SHP77 treated with DMSO at 0.1 percent for 48 hours (cell line): ENCODE measurements at regions not wholly inside any gene's neighbourhood (a gene's known extent, or its start where the extent isn't known, plus 50 kb on each side); places are given as distances from the start of the nearest gene placed in this dataset.

ENCODE experiments used
- DNase-seq: peaks from one replicate; lab custom pipeline; 2025; lab: John Stamatoyannopoulos, UW

DNA sequence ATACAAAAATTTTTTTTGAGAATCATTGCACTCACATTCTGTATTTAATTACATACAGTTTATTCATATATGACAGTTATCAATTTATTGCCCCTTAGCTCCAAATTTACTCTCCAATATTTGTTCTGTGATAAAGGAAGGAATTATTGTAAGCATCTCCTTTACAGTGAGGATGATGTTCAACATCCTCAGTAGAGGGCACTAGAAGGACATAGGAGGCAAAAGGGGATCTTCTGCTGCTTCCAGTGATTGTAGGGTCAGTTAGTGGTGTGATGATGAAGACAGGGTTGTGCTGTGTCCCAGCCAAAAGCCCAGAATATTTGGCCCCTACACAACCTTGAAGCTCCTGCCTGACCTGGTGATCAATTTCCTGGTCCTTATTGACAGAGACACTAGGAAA lies 89.9 kb upstream of the DCBLD2 start:
- no peak for DNase-seq

DNA sequence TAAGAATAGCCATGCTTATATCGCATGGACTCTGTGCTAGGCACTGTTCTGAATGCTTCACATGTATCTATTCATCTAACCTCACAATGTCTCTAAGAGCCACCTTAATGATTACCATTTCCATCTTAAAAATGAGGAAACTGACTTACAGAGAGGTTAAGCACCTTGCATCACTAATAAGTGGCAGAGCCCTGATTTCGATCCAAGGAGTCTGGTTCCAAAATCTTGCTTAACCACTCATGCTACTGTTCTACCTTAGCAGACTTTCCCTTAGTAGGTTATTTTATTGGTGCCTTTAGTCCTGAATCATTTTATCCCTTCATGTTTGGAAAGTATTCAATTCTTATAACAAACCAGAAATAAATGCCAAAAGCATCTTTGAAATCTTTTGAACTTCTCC lies 89.2 kb upstream of the DCBLD2 start:
- no peak for DNase-seq

DNA sequence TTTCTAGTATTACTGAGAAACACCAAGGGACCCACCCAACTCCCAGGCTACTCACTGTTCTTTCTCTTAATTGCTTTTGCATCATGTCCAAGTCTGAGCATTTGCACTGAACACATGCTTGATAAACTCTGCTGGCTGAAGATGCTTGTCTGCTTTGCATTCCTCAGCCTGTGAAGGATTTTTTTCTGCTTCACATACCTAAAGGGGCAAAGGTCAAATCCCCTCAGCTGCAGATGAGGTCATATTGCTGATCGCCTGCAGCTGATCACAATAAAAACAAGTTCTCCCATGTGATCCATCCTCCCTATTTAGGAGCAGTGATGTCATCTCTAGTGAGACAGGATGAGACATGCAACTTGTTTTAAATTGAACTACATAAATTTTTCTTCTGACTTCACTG lies 84.6 kb upstream of the DCBLD2 start:
- no peak for DNase-seq

DNA sequence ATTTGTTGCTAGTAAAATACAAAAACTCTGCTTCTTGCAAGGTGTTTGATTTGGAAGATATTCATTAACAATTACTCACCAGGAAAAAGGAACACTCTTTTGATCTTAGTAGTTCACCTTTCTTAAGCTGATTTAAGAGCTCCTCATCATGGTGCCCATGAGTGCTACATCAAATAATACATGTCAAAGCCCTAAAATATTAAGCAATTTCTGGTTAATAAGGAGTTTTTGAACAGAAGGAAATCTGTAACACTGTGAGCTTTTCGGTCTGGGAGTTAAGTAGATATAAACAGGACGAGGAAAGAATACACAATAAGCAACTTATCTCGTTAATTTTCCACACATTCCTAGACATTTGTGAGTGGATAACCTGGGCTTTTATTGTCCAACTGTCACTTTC lies 83.9 kb upstream of the DCBLD2 start:
- no peak for DNase-seq

DNA sequence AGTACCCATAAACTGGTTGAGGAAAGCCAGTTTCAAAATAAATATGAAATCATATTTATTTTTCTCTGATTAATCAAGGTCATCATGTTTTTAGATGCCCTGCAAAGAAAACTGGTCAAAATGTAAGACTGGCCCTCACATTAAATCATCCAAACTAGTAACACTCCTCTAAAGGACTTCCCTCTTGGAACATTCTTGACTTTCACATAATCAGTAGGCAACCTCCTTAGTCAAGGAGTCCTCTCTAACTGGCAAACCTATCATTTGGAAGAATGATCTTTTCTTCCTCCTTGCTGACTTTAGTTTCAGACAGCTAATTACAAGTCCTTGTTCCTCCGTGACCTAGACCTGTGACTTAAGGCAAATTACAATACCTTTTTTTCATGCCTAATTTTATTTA lies 82.5 kb upstream of the DCBLD2 start:
- no peak for DNase-seq

DNA sequence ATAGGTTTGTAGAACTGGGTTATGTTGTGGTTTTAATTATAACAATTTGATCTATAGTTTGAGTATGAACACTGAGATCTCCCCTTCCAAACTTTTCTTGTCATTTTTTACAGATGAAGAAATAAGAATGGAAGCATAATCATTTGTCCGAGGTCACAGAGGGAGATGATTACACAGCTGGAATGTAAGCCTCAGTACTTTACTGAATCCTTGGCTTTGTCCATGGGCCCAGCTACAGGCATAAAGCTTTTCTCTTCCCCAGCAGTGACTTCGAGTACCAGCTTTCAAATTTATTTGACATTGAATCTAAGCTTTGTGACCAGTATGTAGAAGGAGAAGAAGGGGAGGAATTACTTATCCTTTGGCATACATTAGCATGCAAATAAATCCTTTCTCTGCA lies 80.9 kb upstream of the DCBLD2 start:
- DNase-seq = no peak

DNA sequence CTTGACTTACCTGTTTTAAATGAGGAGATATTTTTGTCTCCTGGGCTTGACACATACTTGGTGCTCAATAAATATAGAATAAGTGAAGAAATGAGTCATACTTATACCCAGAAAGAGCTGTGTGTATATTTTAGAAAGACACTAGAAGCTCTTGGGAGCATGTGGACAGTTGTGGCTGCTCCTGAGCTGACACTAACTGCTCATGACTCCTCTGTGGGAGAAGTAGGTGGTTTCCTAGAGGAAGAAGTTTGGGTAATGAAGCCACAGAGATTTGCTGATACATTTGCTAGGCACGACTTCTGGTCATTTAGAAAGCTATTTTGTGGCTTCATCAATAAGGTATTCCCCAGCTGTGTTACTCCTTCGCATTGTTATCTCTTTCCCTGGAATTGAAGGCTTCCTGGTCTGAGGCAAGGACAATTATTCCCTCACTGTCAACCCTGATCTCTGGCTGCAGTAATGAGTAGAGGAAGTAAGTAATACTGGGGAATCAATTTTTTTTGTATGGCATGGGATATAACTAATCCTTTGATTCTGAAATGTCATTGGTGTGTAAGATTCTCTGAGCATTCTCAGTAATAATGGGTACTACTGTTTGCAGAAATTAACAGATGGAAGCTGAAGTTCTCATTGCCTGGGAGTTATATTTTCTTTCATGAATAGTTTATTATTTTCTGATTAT lies 79.6 kb upstream of the DCBLD2 start:
- no peak for DNase-seq

DNA sequence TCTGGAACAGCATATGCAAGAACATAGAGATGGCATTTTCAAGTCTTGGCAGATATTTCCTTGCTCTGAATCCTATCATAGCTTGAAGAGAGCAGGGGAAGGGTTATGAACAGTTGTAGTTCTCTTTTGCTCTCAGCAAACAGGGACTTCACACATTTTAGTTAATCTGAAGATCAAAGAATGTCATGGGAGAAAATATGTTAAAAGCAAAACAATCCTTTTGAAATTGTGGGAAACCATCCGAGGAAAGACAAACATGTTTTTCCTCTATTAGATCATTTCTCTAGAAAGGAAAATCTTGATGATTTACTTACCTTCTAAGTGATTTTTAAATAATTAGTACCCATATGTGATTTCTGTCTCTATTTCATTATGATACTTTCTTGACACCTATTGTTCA lies 77.8 kb upstream of the DCBLD2 start:
- DNase-seq = no peak

DNA sequence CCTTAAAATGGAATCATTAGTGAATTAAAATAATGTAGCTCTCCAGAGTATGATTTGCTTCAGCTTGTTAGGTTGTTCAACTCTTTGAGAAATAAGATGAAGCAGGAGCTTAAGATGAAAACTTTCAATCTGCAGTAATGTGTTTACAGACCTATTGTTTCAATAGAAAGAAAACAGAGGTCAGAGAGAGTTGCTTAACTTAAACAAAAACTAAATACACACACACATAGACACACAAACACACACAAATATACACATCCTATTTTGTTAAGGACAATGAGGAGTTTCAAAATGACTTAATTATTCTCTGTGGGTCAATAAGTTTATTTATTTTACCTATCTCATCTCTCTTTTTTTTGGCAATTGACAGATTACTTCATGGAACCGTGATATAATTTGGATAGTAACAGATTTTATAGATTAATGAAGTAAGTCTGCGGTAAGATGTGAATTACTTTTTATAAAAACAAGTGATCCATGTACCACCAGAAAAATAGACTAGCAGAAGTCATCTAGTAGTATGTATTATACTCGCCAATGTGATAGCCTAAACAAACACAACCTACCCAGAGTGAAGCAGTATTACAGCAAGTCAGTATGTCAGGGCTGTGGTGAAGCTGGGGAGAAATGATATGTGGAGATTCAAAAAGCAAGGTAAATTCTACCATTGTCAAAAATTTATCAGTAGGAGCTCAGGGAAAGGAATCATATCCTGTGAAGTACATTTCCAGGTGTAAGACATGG lies 76.7 kb upstream of the DCBLD2 start:
- DNase-seq = no peak

DNA sequence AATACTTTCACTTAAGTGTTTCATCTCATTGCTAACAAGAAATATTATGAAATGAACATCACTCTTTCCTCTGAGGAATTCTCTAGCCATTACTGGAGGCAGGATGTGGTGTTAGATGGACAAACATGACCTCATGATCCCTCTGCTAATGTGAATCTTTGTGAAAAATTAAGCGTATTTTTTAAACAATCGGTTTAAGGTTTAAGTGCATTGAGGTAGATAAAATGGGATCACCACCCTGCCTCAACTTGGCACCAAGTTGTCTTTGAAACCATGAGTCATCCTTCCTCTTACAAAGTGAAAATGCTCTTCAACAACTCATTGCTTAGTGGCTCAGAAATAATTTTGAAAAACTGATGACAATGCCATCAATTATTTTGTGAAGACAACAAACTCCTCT lies 76.0 kb upstream of the DCBLD2 start:
- no peak for DNase-seq

DNA sequence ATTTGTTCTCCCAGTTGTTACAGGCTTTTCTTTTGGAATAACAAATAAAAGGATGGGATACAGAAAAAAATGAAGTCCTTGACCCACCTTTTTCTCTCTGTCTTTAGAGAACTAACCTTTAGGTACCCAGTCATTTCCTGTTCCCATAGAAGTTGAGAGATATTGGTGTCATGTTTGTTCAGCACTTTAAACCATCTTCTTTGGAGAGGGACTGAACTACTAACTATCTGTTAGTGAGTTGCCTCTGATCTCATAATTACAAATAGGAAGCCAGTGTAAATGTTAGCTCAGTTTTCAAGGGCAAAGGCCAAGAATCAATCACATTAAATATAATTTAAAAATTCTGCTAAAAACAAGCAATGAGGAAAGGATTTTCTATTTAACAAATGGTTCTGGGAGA lies 72.9 kb upstream of the DCBLD2 start:
- DNase-seq = no peak

DNA sequence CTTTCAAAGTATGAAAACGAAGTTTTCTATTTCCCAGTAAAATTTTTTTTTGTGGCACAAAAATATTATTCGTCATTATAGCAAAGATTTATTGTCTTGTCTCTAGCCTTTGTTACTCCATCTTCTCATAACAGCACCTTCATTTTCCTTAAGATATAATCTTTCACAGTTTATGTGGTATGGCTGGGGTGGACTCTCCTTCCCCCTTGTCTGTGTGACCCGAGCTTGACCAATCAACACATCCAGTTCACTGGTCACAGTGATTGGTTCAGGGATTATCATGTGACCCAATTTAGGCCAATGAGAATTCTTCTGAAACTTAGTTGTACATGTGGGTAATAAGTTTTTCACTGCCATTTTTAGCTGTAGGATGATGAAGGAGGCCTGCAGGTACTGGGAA lies 71.2 kb upstream of the DCBLD2 start:
- DNase-seq = no peak

DNA sequence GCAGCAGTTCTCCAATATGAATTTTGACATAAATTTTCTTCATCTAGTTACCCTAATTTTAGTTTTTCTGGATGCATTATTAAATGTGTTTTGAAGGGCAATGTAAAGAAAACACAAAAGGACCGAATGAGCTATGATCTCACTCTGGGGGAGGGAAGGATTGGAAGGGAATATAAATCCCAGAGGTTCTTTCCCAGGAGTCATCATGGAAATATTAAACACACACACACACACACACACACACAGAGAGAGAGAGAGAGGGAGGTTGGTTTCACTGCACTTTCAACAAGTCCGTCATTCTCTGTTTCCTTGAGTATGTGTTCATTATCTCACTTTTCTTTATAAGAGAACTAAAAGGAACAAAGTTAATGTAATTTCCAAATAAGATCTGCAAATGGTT lies 70.7 kb upstream of the DCBLD2 start:
- no peak for DNase-seq

DNA sequence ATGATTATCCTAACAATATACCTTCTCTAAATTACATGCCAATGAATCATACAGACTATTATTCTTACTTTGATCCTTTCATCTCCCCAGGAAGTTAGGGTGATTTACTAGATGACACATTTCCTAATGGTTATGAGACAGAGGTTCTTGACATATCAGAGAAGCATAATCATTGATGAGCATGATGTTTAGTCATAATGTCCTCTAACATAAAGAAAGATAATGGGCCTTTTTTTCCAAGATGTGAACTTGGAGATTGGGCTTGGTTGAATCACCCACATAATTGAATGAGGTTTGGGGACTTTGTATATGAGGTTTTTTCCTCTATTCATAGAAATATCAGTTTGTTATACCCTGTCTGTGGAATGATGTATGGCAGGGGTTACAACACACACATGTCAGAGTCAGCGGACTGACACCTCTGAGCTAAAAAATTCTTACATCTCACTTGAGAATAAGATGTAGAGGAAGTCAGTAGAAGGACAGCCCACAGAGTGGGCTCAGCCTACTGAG lies 69.7 kb upstream of the DCBLD2 start:
- no peak for DNase-seq

DNA sequence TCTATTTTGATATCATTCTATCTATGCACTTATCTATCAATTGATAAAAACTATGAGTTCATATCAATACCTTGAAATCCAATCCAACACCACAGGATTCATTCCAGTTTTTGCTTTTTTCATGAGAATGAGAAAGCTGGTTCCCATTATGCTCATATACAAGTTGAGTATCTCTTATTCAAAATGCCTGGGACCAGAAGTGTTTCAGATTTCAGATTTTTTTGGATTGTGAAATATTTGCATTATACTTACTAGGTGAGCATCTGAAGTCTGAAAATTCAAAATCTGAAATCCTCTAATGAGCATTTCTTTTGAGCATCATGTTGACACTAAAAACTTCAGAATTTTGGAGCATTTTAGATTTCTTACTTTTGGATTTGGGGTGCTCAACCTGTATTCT lies 67.8 kb upstream of the DCBLD2 start:
- no peak for DNase-seq

DNA sequence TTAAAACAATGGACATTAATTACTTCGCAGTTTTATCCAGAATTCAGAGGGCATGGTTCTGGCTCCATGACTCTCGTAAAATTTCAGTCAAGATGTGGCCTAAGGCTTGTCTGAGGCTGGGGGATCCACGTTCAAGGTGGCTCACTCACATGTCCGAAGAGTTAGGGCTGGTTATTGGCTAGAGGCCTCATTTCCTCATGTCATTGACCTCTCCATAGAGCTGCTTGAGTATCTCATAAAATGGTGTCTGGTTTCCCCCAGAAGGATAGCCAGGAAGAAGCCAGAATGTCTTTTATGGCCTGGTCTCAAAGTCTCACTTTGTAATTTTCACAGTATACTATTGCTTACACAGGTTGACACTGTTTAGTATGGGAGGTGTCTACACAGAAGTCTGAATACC lies 67.3 kb upstream of the DCBLD2 start:
- DNase-seq = no peak

DNA sequence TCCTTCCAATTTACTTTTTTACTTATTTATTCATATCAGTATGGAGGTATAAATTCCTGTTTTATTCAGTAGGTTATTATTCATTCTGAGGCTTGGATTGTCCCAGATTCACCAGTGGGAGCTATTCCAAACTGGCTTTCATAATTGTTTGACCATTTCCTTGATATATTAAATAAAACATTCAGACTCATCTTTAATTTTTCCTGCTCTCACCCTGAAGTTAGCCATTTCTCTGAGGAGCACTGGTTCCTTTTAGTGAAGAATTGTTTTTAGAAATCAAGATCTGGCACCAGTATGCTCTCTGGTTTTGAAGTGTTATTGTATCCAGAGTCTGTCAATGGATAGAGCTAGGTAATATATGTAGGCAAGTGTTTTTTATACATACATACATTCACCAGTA lies 66.9 kb upstream of the DCBLD2 start:
- DNase-seq = no peak

DNA sequence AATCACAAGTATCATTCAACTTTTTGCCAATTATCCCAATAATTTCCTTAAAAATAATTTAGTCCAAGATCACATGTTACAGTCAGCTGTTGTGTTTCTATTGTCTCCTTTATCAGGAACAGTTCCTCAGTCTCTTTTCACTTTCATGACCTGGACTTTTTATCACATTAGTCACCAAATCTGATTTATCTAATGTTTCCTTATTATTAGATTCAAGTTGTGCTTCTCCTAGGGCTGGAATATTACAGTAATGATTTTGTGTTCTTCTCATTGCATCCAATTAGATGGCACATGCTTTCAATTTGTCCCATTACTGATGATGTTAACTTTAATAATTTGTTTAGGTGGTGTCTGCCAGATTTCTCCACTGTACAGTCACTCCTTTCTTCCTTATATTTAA lies 66.3 kb upstream of the DCBLD2 start:
- no peak for DNase-seq

DNA sequence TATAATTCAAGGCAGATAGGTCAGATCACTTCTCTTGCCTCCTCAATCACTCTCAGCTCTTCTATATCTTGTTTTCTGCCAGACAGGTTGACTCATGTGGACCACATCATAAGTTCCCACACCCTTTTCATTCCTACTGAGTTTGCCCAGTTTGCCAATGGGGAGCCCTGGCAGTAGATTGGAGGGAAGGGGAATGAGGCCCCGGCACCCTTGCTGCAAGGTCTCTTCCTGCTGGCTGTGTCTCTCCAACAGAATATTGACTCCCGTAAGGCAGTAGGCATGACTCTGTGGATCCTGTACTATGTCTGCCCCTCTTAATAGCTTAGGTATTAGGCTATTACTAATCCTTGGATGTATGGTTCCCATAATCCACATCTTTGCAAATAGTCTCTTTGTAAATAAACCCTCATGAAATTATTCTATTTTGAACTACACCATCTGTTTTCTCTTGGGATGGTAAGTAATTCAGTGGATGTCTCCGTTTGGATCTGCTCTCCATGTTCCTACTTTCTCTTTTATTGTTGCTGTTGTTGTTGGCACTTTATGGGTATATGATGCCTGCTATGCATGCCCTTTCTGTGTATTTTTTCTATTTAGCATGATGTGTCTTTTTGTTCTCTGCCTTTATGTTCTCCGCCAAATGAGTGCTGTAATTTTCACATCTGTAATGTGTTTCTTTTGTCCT lies 65.5 kb upstream of the DCBLD2 start:
- no peak for DNase-seq

DNA sequence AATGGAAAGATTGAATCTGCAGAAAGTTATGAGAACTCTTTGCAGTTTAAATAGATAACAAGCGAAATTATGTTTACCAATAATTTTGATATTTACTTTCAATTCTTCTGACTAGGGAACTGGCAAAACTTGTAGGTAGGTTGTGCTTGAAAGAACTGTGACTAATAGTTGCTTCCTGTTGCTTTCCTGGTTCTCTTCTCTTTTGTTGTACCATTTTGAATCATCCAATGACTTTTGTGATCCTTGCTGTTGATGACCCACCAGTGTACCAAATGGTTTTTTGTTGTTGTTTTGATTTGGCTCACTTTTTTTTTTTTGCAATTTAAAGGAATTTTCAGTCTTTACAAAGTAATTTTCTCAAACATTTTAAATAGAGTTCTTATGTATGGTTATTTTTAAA lies 64.9 kb upstream of the DCBLD2 start:
- DNase-seq = no peak

DNA sequence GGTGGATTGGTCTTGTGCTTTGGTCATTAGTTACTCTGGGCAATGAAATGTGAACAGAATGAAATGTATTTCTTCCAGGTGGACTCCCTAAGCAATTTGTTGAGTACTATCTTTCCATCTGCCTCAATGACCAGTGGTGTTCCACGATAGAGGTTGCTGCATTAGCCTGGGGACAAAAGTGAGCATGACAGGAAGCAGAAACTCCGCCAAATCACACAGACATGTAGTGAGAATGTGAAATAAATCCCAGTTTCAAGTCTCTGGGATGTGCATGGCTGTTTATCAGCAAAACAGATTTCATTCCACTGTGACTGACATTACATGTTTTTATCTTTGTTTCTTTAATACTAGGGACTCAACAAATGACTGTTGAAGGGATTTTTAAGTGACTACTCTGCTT lies 63.3 kb upstream of the DCBLD2 start:
- no peak for DNase-seq

DNA sequence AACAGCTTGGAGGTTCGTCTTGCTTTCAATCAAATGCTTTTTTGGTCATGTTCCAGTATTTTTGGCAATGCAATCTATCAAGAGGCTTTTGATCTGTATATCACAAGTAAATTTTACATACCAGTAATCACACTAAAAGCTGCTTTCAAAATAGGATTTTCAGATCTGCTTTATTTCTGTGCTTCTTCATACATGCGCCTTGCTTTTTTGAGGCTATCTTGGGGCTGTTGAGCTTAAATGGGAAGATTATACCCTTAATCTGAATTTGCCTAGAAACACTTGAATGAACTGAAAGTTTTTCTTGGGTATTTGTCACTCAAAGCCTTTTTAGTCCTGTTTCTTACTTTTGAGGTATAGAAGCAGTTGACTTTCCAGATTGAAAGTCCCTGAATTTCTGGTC lies 62.1 kb upstream of the DCBLD2 start:
- DNase-seq = no peak

DNA sequence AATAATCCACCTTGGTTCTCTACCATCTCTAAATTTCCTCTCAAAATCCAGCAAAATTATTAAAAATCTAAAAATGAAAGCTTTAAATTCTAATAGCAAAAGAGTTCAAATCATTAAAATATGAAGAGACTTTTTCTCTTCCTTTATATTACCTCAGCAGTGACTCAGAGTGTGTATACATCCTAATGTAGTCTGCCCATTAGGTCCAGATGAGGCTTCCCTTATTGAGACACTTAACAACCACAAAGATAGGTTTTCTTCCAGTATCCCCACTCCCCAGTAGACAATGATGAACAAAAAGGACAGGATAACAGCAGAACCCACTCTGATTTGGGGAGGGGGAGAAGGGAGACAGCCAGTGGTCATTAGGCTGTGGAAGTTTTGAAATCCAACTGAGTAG lies 61.5 kb upstream of the DCBLD2 start:
- DNase-seq = no peak
